C4-2B (cell line): ENCODE measurements at regions not wholly inside any gene's neighbourhood (a gene's known extent, or its start where the extent isn't known, plus 50 kb on each side); places are given as distances from the start of the nearest gene placed in this dataset.

ENCODE experiments used
- CTCF ChIP-seq: fragments of 450-650 bp; conservative IDR thresholded peaks from 2 replicates; pipeline ENCODE4 v1.5.1; 2017; ENCODE audit warnings: mild to moderate bottlenecking
- ZFX ChIP-seq: fragments of 450-650 bp; IDR thresholded peaks from 2 replicates; pipeline ENCODE4 v1.6.1; 2017

- TF ChIP-seq CTCF (no peak), ZFX (no peak)
Measured at GRCh38 chr5:143491646-143492045, 88.2 kb upstream of the NR3C1 start.
